OCI-LY3 (cell line): ENCODE measurements at regions not wholly inside any gene's neighbourhood (a gene's known extent, or its start where the extent isn't known, plus 50 kb on each side); places are given as distances from the start of the nearest gene placed in this dataset.

Experiments used
- CTCF ChIP-seq: fragments of 200-600, 300-600 bp; sonication (generic); IDR thresholded peaks from 2 replicates; pipeline ENCODE4 v1.5.1; 2014; ENCODE audit warnings: antibody characterized with exemption, low read length, low read depth
- EZH2phosphoT487 ChIP-seq: fragments of 200-600 bp; shearing (Covaris generic); IDR thresholded peaks from 2 replicates; pipeline ENCODE4 v1.6.1; 2018; ENCODE audit warnings: antibody characterized with exemption, mixed run types, low read depth

GRCh38 chrX:63430026-63430425 is 78.9 kb upstream of the SPIN4 start:
- TF ChIP-seq EZH2phosphoT487 (no peak), CTCF (no peak)
